ENCODE measurements at regions not wholly inside any gene's neighbourhood (a gene's known extent, or its start where the extent isn't known, plus 50 kb on each side); places are given as distances from the start of the nearest gene placed in this dataset.

- no peaks in the 10 kb centered on the region for H3K9me3 Mint-ChIP-seq
- no peak overlapping the region for H3K27ac Mint-ChIP-seq
- H3K27me3 Mint-ChIP-seq (ENCODE audit: low read depth): no peaks in the 10 kb centered on the region
- no peak for DNase-seq (ENCODE audit: low spot score in 2 of 2, unreplicated experiment in 2 of 2)
- no peak for TF ChIP-seq CTCF (IDR thresholded peaks at IDR 0.05; ENCODE audit: unreplicated experiment)
- H3K4me3 Mint-ChIP-seq: no peak overlapping the region
- peaks cover 22% of the 10 kb centered on the region for H3K4me1 Mint-ChIP-seq
- no peaks in the 10 kb centered on the region for H3K36me3 Mint-ChIP-seq
Observed at GRCh38 chr15:35872577-35872976, 326.6 kb upstream of the DPH6 start.

DNA sequence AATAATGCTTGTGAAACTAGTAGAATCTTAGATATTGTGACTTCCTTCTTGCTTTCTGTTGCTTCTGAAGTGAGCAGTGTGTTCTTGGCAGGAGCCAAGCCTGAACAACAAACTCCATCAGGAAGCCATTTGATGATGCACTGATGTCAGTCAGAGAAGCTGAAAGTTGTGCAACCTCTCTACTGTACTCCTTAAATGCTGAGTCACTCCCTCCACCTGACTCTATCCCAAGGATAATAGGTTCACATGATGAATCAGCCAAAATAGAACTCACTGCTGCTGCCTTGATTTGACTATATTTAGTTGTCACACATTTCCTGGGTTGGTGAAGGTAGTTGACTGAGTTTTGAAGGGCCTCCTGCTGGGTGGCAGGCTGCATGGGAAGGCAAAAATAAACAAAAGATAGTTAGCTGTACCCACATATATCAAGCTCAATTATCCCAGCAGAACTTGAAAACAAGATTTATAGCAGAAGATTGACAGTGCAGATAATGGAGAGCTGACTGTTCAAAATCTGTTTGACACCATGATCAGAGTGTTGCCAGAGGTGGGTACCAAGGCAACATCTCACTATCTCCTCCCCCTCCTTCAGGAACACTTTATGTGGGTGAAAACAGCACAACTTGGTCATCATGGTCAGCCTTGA is 328.4 kb upstream of the DPH6 start:
- no peak for DNase-seq (ENCODE audit: low spot score in 2 of 2, unreplicated experiment in 2 of 2)
- no peak for TF ChIP-seq CTCF (IDR thresholded peaks at IDR 0.05; ENCODE audit: unreplicated experiment)
- H3K4me3 Mint-ChIP-seq: no peak overlapping the region
- H3K36me3 Mint-ChIP-seq: no peaks in the 10 kb centered on the region
- H3K4me1 Mint-ChIP-seq: peaks cover 13% of the 10 kb centered on the region
- H3K9me3 Mint-ChIP-seq: peaks cover 8% of the 10 kb centered on the region
- H3K27me3 Mint-ChIP-seq (ENCODE audit: low read depth): no peaks in the 10 kb centered on the region
- H3K27ac Mint-ChIP-seq: no peak overlapping the region

GRCh38 chr15:35876762-35877161 is 330.8 kb upstream of the DPH6 start:
- no peak overlapping the region for H3K27ac Mint-ChIP-seq
- no peak for TF ChIP-seq CTCF (IDR thresholded peaks at IDR 0.05; ENCODE audit: unreplicated experiment)
- H3K9me3 Mint-ChIP-seq: peaks cover 23% of the 10 kb centered on the region

GRCh38 chr15:35880896-35881295 is 334.9 kb upstream of the DPH6 start:
- peaks cover 27% of the 10 kb centered on the region for H3K9me3 Mint-ChIP-seq
- DNase-seq (ENCODE audit: low spot score in 2 of 2, unreplicated experiment in 2 of 2): no peak
- H3K27me3 Mint-ChIP-seq (ENCODE audit: low read depth): no peaks in the 10 kb centered on the region
- TF ChIP-seq CTCF (IDR thresholded peaks at IDR 0.05; ENCODE audit: unreplicated experiment): no peak
- no peak overlapping the region for H3K27ac Mint-ChIP-seq
- no peaks in the 10 kb centered on the region for H3K36me3 Mint-ChIP-seq
- peaks cover 10% of the 10 kb centered on the region for H3K4me1 Mint-ChIP-seq
- no peak overlapping the region for H3K4me3 Mint-ChIP-seq

More at GRCh38 chr15:35876762-35877161, 330.8 kb upstream of the DPH6 start:
- no peak for DNase-seq (ENCODE audit: low spot score in 2 of 2, unreplicated experiment in 2 of 2)
- no peaks in the 10 kb centered on the region for H3K36me3 Mint-ChIP-seq
- peaks cover 13% of the 10 kb centered on the region for H3K4me1 Mint-ChIP-seq
- H3K27me3 Mint-ChIP-seq (ENCODE audit: low read depth): no peaks in the 10 kb centered on the region
- H3K4me3 Mint-ChIP-seq: no peak overlapping the region

GRCh38 chr15:35885870-35886269 is 339.9 kb upstream of the DPH6 start:
- no peak overlapping the region for H3K27ac Mint-ChIP-seq
- DNase-seq (ENCODE audit: low spot score in 2 of 2, unreplicated experiment in 2 of 2): no peak
- H3K4me1 Mint-ChIP-seq: peaks cover 15% of the 10 kb centered on the region
- H3K4me3 Mint-ChIP-seq: no peak overlapping the region
- no peaks in the 10 kb centered on the region for H3K27me3 Mint-ChIP-seq (ENCODE audit: low read depth)
- H3K9me3 Mint-ChIP-seq: peaks cover 7% of the 10 kb centered on the region
- no peaks in the 10 kb centered on the region for H3K36me3 Mint-ChIP-seq
- TF ChIP-seq CTCF (IDR thresholded peaks at IDR 0.05; ENCODE audit: unreplicated experiment): no peak

- no peak for DNase-seq (ENCODE audit: low spot score in 2 of 2, unreplicated experiment in 2 of 2)
- no peak overlapping the region for H3K27ac Mint-ChIP-seq
- H3K4me1 Mint-ChIP-seq: peaks cover 15% of the 10 kb centered on the region
- no peak overlapping the region for H3K4me3 Mint-ChIP-seq
- H3K27me3 Mint-ChIP-seq (ENCODE audit: low read depth): no peaks in the 10 kb centered on the region
- no peaks in the 10 kb centered on the region for H3K36me3 Mint-ChIP-seq
- peaks cover 4% of the 10 kb centered on the region for H3K9me3 Mint-ChIP-seq
- TF ChIP-seq CTCF (IDR thresholded peaks at IDR 0.05; ENCODE audit: unreplicated experiment): no peak
Observed at GRCh38 chr15:35886765-35887164, 340.8 kb upstream of the DPH6 start.

Data from mesothelial cell of epicardium (in vitro differentiated cells).